ENCODE measurements at regions not wholly inside any gene's neighbourhood (a gene's known extent, or its start where the extent isn't known, plus 50 kb on each side); places are given as distances from the start of the nearest gene placed in this dataset.
"Not testable (repeated sequence)": the region's sequence is repeated elsewhere in the genome, so short reads cannot be mapped to it uniquely, and the experiment has no call there.

DNA sequence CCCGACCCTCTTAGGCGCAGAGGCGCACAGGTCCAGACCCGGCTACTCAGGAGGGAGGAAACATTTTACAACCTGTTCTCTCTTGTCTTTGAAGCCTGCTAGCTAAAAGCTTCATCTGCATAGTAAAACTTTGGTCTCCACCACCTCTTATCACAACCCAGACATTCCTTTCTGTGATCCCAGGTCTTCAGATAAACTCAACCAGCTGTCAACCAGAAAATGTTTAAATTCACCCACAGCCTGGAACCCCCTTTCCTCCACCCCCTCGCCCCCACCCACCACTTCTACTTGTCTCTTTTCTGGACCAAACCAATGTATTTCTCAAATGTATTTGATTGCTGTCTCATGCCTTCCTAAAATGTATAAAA, 169.1 kb upstream of the PRKX start:
- not testable (repeated sequence) for DNase-seq

DNA sequence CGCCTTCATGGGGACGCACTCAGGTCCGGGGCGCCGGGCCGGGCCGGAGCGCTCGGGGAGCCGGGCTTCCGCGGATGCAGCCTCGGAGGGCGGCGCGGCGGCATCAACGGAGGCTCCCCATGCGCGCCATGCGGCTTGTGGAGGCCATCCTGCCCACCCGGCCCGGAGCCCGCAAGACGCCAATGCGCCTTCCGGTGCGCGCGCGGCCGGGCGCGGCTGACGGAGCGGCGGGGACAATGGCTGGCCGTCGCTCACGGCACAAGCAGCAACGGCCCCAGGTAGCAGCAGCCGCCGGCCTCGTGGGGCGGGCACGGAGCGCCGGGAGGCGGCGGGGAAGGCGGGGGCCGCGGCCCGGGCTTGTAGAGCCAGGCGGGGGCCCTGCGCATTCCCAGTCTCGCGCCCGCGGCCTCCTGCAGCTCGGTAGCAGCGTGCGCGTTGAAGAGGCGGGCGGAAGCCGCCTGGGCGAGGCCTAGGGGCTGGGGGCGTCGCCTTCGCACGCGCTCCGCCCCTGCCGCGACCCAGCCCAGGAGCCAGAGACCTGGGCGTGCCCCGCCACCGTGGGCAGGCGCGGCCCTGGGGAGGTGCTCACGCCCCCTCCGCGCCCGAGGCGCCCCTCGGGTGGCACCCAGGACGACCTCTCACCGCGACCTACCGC, 168.6 kb upstream of the PRKX start:
- DNase-seq, result not testable (repeated sequence)

DNA sequence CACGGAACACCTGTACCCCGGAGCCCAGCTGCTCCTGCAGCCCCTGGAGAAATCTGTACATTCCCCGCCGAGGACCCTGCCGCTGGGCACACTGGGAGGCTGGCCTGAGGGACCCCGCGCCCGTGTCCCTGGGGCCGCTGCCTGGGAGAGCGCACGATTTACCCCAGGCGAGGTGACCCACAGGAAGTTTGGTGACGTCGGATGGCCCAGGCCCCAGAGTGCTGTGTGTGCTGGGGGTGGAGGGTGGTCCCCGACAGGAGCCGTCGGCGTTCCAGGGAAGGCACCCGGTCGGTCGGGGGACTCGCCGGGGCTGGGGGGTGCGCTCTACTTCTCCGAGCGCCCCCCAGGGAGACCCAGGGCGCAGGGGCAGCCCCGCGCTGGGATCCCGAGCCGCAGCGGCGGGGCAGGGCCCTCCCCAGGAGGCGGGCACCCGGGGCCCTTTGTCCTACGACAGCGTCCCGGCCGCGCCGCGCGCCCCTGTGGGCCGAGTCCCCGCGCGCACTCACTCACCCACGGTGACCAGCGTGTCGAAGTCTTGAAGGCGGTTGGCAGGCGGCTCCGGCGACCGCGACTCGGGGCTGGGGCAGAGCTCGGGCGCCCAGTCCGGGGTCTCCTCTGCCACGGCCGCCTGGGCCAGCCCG, 167.9 kb upstream of the PRKX start:
- DNase-seq, result not testable (repeated sequence)

DNA sequence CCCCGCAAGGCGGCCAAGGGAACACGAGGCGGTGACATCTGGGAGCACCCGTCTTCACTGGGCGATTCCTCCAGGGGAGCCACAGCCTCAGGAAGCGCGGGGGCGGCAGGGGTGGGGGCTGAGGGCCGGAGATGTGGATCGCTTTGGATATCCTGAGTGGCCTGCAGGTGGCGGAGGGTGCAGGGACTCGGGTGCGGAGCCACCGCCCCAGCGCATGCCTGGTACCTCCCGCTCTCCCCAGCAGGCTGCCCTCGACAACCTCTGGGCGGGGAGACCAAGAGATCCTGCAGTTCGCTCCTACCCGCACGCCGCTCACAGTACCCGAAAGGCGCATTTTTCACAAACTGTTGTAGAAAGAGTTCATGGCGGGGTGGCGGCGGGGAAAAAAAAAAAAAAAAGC, 162.9 kb upstream of the PRKX start:
- DNase-seq, result not testable (repeated sequence)

DNA sequence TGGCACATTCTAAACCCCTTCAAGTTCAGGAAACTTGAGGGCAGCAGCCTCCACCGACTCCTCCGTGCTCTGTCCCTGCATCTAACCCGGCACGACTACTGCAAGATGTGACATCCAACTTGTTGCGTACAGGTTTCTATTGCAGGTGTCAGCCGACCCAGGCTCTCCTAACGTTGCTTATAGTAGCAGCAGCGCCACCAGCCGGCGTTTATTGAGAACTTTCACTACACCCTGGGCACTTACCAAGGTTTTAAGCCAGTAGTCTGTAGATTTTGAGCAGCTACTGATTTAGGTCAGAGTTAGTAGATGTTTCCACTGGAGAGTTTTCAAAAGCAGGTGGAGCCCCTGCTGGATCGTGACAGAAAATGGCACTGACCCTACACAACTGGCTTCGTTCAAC, 162.2 kb upstream of the PRKX start:
- not testable (repeated sequence) for DNase-seq

DNA sequence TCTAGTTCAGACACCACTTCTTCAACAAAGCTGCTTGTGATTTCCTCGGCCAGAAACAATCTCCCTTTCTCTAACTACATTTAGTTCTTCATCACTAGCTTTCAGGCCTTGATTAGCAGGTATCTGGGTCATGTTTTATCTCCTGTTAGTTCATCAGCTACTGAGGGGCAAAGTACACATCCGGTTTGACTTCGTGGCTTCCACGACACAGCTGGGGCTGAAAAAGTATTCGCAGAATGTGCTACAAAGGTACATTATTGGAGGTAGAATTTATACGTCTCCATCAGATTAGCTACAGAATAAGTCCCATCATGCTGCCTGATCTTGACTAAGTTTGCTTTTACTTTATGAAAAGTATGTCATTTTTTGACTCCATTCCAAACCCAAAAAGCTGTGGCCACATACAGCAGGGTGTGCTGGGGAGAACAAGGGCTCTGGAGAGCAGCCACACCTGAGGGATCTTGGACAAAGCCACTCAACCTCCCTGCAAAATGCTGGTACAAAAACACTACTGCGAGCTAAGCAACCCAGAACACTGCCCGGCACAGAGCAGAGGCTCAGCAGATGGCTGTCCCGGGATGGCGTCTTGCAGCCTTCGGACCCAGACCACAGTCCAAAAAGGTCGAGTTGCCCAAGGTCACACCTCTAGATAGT, 158.9 kb upstream of the PRKX start:
- DNase-seq, result not testable (repeated sequence)

DNA sequence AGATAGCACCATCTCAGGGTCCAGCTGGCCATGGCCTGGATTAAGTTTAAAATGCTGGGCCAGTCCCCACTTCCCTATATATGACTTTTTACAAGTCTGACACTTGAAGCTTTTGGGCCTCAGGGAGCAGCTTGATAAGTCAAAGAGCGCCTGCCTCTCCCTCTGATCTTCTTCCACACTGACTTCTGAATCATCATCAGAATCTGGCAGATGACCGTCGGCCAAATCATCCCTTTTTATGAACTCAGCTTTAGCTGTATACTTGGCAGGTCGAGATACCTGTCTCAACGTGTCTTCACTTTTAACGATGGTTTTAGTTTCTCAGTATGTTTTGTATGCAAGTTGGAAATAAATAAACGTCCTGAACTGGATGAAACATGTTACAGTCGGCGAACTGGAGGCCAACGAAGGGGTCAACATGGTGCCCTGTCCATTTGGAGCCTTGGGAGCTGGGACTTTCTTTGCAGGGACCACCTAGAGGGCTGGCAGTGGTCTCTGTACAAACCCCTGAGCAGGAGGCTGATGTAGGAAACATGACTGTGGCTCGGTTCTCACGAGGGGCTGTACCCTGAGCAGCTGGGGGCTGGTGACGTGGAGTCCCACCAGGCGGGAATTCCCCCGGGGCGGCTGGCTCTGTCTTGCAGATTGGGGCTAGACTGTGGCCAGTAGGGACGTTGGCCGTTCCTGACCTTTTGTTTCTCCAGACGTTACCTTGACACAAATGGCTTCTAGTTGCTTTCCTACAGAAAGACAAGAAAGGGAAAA, 153.8 kb upstream of the PRKX start:
- not testable (repeated sequence) for DNase-seq

DNA sequence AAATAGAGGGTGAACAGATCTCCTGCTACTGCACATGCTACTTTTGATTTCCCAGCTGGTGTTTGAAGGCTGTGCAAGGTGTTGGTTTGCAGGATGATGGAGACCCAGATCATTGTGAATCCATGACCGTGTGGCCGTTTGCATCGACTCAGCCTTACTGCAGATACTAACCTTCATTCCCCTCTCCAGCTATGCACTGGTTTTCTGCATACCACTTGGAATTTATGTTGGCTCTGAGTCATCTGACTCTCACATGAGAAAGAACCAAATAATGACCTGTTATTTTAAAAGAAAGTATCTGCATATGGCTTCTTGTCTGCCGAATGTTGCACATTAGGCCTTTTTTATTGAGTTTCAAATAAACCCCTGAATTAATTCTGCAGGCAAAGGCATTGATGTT, 144.9 kb upstream of the PRKX start:
- DNase-seq, result not testable (repeated sequence)

DNA sequence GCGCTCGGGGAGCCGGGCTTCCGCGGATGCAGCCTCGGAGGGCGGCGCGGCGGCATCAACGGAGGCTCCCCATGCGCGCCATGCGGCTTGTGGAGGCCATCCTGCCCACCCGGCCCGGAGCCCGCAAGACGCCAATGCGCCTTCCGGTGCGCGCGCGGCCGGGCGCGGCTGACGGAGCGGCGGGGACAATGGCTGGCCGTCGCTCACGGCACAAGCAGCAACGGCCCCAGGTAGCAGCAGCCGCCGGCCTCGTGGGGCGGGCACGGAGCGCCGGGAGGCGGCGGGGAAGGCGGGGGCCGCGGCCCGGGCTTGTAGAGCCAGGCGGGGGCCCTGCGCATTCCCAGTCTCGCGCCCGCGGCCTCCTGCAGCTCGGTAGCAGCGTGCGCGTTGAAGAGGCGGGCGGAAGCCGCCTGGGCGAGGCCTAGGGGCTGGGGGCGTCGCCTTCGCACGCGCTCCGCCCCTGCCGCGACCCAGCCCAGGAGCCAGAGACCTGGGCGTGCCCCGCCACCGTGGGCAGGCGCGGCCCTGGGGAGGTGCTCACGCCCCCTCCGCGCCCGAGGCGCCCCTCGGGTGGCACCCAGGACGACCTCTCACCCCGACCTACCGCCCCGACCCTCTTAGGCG, 130.2 kb upstream of the PRKX start:
- not testable (repeated sequence) for DNase-seq

DNA sequence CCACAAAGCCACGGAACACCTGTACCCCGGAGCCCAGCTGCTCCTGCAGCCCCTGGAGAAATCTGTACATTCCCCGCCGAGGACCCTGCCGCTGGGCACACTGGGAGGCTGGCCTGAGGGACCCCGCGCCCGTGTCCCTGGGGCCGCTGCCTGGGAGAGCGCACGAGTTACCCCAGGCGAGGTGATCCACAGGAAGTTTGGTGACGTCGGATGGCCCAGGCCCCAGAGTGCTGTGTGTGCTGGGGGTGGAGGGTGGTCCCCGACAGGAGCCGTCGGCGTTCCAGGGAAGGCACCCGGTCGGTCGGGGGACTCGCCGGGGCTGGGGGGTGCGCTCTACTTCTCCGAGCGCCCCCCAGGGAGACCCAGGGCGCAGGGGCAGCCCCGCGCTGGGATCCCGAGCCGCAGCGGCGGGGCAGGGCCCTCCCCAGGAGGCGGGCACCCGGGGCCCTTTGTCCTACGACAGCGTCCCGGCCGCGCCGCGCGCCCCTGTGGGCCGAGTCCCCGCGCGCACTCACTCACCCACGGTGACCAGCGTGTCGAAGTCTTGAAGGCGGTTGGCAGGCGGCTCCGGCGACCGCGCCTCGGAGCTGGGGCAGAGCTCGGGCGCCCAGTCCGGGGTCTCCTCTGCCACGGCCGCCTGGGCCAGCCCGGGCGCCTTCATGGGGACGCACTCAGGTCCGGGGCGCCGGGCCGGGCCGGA, 129.5 kb upstream of the PRKX start:
- DNase-seq, result not testable (repeated sequence)

DNA sequence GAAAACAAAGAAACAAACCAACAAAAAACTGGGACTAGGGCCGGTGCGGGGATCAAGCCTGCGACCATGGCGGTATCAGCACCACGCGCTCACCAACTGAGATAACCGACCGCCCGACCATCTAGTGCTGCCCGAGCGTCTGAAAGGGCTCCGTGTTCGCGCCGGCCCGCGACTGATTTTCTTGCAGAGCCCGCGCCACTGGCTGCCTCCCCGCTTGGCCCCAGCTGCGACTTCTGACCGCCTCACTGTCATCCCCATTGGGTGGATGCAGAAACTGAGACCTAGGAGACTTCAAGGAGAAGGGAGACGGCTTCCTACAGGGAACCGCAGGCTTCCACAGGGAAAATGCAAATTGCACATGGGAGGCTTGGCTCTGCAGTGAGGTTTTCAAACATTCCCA, 125.3 kb upstream of the PRKX start:
- not testable (repeated sequence) for DNase-seq

DNA sequence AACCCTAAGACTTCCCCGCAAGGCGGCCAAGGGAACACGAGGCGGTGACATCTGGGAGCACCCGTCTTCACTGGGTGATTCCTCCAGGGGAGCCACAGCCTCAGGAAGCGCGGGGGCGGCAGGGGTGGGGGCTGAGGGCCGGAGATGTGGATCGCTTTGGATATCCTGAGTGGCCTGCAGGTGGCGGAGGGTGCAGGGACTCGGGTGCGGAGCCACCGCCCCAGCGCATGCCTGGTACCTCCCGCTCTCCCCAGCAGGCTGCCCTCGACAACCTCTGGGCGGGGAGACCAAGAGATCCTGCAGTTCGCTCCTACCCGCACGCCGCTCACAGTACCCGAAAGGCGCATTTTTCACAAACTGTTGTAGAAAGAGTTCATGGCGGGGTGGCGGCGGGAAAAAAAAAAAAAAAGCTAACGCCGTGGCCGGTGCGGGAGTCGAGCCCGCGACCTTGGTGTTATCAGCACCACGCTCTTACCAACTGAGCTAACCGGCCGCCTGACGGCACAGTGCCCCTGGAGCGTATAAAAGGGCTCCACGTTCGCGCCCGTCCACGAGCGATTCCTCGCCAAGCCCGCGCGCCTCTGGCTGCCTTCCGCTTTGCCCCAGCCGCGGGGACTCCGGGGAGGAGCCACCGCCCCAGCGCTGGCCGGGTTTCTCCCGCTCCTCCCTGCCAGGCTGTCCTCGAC, 124.7 kb upstream of the PRKX start:
- not testable (repeated sequence) for DNase-seq

DNA sequence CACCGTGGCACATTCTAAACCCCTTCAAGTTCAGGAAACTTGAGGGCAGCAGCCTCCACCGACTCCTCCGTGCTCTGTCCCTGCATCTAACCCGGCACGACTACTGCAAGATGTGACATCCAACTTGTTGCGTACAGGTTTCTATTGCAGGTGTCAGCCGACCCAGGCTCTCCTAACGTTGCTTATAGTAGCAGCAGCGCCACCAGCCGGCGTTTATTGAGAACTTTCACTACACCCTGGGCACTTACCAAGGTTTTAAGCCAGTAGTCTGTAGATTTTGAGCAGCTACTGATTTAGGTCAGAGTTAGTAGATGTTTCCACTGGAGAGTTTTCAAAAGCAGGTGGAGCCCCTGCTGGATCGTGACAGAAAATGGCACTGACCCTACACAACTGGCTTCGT, 123.8 kb upstream of the PRKX start:
- not testable (repeated sequence) for DNase-seq

DNA sequence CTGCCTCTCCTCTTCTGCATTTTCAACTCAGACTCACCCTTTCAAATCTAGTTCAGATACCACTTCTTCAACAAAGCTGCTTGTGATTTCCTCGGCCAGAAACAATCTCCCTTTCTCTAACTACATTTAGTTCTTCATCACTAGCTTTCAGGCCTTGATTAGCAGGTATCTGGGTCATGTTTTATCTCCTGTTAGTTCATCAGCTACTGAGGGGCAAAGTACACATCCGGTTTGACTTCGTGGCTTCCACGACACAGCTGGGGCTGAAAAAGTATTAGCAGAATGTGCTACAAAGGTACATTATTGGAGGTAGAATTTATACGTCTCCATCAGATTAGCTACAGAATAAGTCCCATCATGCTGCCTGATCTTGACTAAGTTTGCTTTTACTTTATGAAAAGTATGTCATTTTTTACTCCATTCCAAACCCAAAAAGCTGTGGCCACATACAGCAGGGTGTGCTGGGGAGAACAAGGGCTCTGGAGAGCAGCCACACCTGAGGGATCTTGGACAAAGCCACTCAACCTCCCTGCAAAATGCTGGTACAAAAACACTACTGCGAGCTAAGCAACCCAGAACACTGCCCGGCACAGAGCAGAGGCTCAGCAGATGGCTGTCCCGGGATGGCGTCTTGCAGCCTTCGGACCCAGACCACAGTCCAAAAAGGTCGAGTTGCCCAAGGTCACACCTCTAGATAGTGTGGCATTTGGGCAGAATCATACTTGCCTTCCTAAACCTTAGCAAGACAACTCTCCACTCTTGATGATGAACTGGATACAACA, 120.5 kb upstream of the PRKX start:
- not testable (repeated sequence) for DNase-seq

DNA sequence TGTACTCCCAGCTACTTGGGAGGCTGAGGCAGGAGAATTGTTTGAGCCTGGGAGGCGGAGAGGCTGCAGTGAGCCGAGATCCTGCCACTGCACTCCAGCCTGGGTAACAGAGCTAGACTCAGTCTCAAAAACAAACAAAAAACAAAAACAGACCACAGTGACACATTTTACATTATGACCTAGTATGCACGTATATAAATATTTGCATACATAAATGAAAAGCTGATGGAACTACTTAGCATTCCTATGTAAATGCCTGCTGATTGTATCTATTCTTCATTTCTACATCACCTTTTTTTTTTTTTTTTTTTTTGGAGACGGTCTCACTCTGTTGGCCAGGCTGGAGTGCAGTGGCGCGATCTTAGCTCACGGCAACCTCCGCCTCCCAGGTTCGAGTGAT, 116.6 kb upstream of the PRKX start:
- DNase-seq, result not testable (repeated sequence)

DNA sequence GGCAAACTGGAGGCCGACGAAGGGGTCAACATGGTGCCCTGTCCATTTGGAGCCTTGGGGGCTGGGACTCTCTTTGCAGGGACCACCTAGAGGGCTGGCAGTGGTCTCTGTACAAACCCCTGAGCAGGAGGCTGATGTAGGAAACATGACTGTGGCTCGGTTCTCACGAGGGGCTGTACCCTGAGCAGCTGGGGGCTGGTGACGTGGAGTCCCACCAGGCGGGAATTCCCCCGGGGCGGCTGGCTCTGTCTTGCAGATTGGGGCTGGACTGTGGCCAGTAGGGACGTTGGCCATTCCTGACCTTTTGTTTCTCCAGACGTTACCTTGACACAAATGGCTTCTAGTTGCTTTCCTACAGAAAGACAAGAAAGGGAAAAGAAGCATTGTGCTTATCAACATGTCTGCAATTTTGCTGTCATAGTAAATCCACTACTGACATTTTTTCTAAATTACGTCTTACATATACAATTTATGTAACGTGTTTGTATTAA, 115.6 kb upstream of the PRKX start:
- DNase-seq, result not testable (repeated sequence)

DNA sequence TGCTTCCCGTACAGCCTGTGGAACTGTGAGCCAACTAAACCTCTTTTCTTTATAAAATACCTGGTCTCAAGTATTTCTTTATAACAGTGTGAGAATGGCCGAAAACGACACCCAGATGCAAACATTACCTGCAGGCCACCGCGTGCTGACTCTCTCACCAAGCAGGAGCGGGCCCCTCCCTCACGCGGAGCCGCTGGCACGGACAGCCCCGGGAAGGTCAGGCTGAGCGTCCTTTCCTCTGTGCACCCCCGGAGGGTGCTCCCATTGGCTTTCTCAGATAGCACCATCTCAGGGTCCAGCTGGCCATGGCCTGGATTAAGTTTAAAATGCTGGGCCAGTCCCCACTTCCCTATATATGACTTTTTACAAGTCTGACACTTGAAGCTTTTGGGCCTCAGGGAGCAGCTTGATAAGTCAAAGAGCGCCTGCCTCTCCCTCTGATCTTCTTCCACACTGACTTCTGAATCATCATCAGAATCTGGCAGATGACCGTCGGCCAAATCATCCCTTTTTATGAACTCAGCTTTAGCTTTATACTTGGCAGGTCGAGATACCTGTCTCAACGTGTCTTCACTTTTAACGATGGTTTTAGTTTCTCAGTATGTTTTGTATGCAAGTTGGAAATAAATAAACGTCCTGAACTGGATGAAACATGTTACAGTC, 115.1 kb upstream of the PRKX start:
- DNase-seq, result not testable (repeated sequence)

DNA sequence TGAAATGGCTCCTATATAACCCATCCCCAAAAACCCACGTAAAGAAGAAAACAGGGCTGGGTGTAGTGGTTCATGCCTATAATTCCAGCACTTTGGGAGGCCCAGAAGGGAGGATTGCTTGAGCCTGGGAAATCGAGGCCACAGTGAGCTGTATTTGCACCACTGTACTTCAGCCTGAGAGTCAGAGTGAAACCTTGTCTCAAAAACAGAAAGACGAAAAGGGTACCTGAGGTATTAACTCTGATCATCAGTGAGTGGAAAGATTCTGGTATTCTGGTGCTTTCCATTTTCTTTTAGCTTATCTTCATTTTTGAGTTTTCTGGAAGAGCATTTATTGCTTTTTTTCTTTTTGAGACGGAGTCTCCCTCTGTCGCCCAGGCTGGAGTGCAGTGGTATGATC, 110.6 kb upstream of the PRKX start:
- not testable (repeated sequence) for DNase-seq

DNA sequence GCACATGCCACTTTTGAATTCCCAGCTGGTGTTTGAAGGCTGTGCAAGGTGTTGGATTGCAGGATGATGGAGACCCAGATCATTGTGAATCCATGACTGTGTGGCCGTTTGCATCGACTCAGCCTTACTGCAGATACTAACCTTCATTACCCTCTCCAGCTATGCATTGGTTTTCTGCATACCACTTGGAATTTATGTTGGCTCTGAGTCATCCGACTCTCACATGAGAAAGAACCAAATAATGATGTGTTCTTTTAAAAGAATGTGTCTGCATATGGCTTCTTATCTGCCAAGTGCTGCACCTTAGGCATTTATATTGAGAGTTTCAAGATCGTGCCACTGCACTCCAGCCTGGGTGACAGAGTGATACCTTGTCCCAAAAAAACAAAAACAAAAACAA, 106.7 kb upstream of the PRKX start:
- DNase-seq, result no peak

DNA sequence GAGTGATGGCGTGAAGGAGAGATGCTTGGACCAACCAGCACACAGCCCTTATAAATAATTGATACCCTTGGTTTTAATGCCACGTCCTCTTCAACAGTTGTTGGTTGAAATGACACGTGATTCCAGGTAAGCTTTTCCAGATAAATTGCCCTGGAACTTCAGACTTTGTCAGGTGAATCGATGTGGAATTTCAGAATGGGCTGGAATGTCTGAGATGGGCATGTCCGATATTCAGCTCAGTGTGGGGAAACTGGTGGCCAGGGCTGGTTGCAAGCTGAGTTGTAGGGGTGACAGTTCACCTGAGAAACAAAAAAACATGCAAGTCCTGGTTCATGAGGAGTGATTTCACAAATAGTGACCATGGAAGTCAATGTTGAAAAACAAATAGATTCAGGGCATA, 104.0 kb upstream of the PRKX start:
- DNase-seq, result not testable (repeated sequence)
